ENCODE measurements at regions not wholly inside any gene's neighbourhood (a gene's known extent, or its start where the extent isn't known, plus 50 kb on each side); places are given as distances from the start of the nearest gene placed in this dataset.
"Not testable (repeated sequence)": the region's sequence is repeated elsewhere in the genome, so short reads cannot be mapped to it uniquely, and the experiment has no call there.

DNA sequence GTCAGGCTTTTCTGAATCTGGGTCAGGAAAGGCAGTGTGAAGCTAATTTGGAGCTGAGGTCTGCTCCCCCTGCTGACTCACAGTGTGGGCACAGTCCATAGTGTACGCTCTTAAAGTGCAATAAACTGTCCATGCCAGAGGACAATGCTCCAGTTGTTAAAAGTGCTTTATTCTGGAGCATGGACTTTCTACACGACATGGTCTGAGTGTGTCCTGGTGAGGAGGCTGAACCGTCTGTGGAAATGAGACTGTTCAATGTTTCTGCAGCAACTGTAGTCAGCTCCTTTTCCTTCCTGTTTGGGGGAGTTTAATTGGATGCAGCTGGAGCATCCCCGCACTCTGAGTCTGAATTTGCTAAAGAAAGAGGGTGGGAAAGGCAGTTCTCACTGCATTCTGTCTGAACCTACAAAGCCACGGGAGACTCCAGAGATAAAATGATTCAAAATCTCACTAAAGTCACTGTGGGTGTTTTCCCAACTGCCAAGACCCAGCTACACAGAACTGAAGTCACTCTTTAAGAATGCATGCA is 110.2 kb upstream of the TRIB2 start:
- ATAC-seq = no peak

DNA sequence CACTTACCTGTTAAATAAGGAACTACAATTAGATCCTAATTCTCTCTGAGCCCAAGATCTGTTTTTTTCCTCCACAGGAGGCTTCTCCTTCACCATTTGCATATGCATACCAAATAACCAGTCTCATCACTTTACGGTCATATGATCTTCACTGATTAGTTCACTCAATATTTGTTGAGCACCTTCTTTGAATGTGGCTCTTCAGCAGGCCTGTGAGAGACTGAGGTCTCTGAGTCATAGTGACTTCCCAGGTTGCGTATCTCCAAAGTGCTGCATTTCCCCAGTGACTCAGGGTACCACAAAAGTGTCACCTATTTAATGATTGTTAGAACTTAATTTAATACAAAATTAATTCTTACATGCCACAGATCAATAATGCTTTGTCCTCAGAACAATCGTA is 108.8 kb upstream of the TRIB2 start:
- no peak for ATAC-seq

DNA sequence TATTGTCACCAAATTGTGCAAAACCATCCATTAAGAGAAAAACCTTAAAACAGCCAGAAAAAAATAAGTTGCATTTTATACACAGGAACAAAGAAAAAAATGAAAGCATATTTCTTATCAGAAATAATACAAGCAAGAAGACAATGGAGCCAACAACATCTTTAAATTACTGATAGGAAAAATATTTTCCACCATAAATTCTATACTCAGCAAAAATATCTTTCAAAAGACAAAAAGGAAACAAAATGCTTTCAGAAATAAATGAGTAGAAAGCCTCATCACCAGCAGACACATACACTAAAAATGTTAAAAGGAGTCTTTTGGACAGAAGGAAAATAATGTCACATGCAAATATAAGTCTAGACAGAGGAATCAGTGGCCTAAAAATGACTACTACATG is 106.4 kb upstream of the TRIB2 start:
- no peak for ATAC-seq

DNA sequence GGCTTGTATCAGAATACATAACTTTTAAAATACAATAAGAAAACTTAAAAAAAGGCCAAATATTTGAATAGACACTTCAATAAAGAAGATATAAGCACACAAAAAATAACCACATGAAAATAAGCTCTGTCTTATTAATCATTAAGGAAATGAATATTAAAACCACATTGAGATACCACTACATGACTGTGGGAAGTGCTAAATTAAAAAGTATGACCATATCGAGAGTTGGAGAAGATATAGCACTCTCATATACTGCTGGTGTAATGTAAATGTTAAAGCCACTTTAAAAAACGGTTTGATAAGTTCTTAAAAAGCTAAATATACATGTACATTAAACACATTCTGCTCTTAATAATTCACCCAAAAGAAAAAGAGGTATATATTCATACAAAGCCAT is 104.6 kb upstream of the TRIB2 start:
- ATAC-seq = no peak

DNA sequence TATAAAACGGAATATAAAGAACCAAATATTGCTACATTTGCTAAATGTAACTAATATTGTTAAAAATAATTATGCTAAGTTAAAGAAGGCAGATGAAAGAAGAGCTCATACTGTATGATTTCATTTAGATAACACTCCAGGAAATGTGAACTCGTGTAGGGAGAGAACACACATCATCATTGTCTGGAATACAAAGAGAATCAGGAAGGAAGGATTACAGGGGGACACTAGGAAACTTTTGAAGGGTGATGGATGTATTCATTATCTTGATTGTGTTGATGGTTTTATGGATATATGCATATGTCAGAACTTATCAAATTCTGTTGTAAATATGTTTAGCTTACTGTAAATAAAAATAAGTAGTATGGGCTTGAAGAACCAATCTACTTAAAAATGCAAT is 104.1 kb upstream of the TRIB2 start:
- no peak for ATAC-seq

DNA sequence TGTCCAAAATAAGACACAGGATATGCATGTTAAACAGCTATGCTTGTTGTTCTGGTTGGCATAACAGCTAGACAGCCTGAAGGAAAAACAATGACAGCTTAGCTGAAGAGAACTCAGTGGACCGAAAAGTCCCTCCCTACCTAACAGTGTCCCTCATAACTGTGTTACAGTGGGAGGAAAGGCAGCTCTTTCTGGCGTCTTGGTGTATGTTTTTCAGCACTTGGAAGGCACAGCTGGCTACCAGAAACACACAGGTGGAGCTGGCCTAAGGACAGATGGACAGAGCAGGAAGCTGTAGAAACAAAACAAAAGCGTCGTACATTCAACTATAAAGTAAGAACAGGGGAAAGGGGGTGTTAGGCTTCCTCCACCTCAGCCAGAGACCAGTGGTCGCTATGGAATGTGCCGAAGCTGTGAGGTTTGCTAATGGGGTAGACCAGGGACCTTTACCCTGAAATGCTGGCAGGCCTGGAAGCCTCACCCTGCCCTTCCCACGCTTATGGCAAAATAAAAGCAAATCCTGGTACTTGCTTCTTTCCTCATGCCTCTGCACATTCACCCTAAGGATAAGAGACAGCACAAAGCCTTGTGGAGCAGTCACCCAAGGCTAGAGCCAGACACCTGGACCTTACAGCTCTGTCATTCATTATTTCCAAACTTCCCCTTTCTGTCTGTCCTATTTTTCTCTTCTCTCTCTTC is 103.5 kb upstream of the TRIB2 start:
- no peak for ATAC-seq

DNA sequence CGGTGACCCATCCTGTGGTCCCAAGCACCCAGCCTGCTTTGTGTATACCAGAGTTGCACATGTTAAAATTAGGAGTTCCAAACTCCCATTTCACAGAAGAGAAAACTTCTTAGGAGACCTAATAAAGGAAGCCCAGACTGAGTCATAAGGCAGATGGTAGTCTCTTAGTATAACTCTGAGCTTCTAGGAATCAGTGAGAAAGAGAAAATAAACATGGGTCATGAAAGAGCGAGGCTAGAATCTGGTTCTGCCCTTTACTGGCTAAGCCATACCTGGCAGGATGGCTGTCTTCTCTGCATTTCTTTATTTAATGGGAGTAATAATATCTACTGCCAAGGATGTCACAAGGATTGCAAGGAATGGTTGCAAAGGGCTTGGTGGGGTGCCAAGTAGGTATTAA is 101.2 kb upstream of the TRIB2 start:
- ATAC-seq = no peak

DNA sequence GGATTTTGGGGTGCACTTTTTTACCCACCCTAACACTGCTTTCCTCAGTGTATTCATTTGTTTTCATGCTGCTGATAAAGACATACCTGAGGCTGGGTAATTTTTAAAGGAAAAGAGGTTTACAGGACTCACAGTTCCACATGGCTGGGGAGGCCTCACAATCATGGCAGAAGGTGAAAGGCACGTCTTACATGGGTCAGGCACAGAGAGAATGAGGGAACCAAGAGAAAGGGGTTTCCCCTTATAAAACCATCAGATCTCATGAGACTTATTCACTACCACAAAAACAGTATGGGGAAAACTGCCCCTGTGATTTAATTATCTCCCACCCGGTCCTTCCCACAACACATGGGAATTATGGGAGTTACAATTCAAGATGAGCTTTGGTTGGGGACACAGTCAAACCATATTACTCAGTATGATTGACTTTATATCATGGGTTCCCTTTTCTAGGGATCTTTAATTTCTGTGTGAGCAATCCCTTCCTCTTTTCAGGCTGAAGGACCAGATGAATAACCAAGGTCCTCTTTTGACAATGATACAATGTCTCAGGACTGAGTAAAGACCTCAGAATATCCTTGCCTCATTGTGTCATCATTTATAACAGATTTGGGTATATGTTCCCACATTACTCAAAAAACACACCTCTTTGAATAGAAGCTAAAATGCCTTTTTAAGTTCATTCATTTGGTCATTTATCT is 100.1 kb upstream of the TRIB2 start:
- no peak for ATAC-seq

DNA sequence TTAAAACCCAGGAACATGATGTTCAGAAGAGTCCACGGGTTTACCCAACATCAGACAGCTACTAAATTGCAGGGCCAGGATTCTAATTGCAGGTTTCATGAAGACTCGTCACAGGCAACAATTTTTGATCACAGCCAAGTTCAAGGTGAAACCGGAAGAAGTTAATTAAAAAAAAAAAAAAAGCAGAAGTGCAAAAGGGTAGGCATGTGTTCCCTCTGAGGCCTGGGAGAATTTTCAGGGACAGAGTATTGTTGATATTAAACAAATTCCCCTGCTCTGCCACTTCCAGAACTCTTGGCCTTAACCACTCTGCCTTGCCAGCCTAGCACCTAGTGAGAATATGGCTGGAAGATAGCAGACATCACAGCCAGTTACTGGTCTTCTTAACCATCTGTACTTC is 99.4 kb upstream of the TRIB2 start:
- ATAC-seq = no peak

DNA sequence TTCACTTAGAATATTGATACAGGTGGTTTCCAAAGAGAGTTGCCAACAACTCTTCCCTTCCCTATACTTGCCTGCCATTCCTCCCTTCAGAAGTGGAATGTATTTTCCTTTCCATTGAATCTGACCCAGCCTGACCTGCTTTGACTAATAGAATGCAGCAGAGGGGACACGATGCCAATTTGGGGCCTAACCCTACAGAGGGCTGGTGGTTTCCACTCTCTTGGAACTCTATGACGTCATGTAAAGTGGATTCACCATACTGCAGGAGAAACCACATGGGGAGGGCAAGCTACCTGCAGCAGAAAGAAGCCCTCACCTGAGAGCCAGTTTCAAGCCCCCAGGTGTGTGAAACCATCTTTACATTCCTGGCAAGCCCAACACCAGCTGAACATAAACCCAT is 98.9 kb upstream of the TRIB2 start:
- ATAC-seq = no peak

DNA sequence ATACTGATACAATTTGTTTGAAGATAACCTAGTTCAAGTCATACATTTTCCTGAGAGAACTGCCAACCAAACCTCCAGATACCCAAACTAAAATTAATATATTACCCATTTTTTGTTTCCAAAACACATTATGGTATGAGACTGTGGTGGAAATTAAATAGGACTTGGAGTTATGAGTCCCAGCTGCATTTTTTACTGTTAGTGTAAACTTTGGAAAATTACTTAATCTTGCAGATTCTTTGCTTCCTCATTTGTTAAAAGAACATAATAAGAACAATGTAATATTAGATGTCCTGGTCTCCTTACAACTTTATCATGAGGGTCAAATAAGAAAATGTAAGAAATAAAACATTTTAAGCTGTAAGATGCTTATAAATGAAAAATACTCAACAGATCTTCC is 98.2 kb upstream of the TRIB2 start:
- ATAC-seq = no peak

DNA sequence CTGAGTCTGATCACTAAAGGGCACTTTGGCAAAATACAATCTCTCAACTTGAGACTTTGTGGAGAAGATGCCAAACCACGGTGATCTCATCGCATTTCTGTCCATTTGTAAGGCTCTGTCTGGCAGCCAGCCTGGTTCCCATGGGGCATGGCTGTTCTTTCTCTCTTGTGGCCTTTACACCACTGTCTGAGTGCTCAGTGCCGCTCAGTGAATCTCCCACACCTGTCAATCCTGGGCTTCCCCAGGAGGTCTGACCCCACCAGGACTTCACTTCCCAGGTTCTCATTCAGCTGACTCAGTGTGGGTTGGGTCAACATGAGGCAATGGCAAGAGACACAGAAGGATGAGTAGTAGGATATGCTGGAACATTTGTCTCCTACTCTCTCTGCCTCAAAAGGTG is 96.8 kb upstream of the TRIB2 start:
- peak; percentile 51 for ATAC-seq

DNA sequence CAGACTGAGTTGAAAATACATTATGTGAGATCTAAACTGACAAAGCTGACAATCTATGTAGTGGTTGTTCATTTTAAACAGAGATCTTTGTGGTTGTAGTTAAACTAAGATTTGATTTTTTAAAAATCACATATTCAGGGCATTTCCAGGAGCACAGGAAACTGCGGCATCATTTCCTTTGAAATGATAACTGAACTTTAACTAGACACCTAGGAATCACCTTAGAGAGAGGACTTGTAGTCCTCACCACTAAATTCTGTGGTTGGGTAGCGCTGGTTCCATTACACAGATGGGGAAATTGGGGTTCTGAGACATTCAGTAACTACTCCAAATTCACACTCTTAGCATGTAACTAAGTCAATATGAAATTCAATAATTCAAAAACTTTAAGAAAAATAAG is 96.0 kb upstream of the TRIB2 start:
- ATAC-seq = no peak

DNA sequence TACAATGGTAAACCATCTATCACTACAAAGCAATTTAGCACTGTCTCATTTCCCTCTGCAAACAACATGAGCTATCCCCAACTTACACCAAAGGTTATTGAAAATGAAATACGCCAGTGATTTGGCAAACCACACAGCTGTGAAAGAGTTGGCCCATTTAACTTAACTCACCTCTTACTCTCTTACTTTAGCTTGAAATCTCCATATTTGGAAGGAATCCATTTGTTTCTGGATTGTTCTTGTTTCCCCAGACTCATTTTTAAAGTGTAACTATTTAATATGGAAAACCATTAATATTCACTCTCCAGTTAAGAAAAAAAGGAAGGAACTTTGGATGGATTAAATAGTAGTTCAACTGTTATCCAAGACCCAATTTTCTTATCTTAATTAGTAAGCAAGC is 93.7 kb upstream of the TRIB2 start:
- no peak for ATAC-seq

DNA sequence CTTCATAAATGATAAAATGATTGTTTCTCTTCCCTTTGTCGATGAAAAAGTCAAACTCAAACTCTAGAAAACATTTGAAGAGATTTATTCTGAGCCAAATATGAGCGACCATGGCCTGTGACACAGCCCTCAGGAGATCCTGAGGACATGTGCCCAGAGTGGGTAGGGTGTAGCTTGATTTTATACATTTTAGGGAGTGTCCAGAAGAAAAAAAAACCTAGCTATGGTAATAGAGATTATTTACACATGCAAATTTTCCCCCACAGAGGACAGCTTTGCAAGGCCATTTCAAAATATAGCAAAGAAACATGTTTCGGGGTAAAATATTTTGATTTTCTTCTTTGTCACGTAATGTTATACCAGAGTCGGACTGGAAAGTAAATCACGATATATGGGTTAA is 92.4 kb upstream of the TRIB2 start:
- ATAC-seq = no peak

DNA sequence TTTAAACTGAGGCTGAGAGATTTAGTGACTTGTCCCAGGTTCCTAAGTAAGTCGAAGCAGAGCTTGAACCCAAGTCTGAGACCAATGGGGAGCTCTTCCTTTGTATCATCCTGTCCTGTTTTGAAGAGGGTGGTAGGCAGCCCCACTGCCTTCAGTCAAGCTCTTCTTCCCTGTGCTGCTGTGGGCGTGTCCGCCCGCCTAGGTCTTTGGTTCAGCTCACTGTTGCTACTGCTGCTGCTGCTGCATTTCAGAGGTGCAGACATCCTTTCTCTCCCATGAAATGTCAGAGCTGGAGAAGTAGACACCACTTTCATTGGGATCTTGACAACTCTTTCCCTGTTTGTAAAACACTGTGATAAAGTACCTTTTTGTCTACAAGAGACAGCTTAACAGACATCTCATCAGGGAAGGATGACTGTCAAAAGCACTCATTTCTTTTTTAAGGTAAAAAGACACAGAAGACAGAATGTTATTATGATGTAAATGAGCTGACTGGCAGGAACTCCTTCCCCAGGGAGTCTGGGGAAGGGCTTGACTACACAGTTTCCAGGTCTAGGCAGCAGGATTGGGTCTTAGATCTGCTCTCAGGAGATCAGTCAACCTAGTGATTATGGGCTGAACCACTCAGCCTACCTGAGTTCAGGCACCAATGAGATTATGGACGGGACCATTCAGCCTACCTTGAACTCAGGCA is 91.7 kb upstream of the TRIB2 start:
- ATAC-seq = no peak

DNA sequence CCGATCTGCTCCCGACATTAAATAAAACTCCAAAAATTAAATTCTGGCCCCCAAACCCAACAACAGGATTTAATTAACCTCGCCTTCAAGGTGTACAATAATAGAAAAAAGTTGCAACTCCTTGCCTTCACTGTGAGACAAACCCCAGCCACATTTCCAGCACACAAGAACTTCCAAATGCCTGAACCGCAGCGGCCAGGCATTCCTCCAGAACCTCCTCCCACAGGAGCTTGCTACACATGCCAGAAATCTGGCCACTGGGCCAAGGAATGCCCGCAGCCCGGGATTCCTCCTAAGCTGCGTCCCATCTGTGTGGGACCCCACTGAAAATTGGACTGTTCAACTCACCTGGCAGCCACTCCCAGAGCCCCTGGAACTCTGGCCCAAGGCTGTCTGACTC is 88.2 kb upstream of the TRIB2 start:
- ATAC-seq = not testable (repeated sequence)

DNA sequence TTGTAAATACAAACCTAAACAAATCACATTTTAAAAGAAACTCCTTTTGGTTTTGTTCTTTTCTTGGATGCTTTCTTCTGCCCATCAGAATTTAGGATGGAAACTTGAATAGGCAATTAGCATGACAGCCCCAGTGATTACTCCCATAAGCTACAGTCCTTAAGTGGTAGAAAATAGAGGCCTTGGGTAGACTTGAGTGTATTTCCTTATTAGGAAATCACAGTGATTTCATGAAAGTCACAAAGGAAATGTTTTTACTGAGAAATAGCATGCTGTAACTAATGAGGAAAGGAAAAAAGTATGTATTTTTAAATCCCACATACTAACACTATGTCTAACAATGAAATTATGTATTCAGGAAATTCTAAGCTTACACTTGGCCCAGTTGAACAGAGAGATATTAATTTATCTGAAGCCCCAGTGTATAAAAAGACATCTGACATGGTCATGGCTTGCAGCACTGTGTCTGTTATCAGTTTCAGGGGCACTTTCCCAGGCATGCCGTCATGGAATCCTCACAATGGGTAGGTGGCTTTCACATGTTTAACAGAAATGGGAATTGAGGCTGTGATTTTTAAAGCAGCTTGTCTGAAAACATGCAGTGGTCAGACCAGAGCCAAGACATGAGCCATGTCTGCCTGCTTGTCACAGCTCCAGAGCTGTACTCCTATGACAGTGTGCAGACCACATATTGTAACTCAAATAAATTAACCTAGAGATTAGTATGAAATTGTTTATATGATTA is 79.7 kb upstream of the TRIB2 start:
- no peak for ATAC-seq

DNA sequence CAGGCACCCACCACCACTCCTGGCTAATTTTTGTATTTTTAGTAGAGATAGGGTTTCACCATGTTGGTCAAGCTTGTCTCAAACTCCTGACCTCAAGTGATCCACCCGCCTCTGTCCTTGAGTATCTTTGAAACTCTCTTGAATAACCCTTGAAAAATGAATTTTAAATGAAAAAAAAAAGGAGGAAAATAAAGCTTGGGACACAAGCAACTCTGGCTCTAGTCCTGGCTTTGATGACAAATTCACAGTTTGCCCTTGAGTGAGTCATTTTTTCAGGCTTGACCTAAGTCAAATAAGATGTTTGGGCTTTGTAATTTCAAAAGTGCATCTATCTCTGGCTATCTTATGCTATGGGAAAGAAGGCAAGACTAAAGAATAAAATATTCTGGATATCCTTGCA is 79.0 kb upstream of the TRIB2 start:
- ATAC-seq = no peak

DNA sequence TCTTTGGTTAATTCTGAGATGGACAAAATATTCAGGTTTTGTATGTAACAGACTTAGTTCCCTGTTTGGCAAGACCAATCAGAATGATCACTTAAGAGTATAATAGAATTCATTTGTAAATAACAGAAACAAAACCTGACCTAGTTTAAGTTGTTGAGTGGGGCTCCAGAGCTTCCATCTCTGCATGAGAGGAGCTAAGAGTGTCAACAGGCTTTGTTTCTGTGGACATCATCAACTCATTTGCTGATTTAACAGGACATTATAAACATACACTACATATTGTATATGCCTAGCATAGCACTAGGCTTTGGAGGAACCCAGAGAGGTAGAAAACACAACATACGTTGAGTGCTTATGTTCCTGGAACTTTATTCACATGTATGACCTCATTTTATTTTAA is 75.3 kb upstream of the TRIB2 start:
- no peak for ATAC-seq

DNA sequence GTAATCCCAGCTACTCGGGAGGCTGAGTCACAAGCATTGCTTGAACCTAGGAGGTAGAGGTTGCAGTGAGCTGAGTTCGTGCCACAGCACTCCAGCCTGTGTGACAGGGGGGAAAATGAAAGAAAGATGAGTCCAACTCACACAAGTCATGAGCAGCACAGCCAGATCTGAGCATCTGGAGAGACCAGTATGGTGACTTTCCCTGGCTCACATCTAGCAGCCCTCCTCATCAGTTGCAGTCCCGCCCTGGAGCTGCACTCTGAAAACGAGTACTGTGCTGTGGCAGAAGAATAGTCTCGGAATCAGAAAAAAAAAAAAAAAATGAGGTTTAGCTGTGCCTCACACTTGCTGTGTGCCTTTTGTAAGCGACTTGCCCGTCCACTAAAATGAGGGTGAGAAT is 74.4 kb upstream of the TRIB2 start:
- peak; percentile 74 for ATAC-seq

DNA sequence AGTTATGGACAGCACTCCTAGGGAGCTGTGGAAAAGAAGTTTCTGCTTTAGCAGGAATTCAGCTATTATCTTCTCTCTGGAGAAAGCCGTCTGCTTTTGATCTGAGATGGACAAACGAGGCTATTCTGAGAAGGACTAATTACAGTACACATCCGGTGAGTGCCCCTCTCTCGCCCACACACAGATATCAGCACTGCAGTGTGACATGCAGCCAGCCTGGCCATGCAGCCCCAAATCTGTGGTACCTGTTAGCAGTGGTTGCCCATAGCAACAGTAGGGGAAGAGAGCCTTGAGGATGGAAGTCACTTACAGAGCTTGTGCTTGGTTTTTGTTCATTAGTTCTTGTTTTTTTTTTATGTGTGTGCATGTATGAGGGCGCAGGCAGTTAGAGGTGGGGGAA is 73.9 kb upstream of the TRIB2 start:
- ATAC-seq = no peak
